Hepatocyte (in vitro differentiated cells): ENCODE measurements at regions not wholly inside any gene's neighbourhood (a gene's known extent, or its start where the extent isn't known, plus 50 kb on each side); places are given as distances from the start of the nearest gene placed in this dataset.

Experiments
- CTCF ChIP-seq: fragments of 200-600 bp; sonication (generic); IDR thresholded peaks from 2 replicates; pipeline ENCODE4 v1.5.1; 2016; ENCODE audit warnings: antibody characterized with exemption, mild to moderate bottlenecking; ENCODE audit not compliant: poor library complexity
- EZH2 ChIP-seq: fragments of 200-600 bp; sonication (generic); IDR thresholded peaks from 2 replicates; pipeline ENCODE4 v1.6.1; 2016; ENCODE audit warnings: antibody characterized with exemption, mild to moderate bottlenecking, borderline replicate concordance
- EZH2phosphoT487 ChIP-seq: fragments of 200-600 bp; sonication (generic); IDR thresholded peaks from one replicate; pipeline ENCODE4 v1.6.1; 2018; ENCODE audit warnings: antibody characterized with exemption, mild to moderate bottlenecking, low read depth, moderate library complexity; ENCODE audit not compliant: unreplicated experiment, severe bottlenecking

GRCh38 chr5:40436535-40437237 lies 243.0 kb upstream of the PTGER4 start:
- TF ChIP-seq CTCF: no peak
- TF ChIP-seq EZH2: no peak
- no peak for TF ChIP-seq EZH2phosphoT487
